ENCODE measurements at regions not wholly inside any gene's neighbourhood (a gene's known extent, or its start where the extent isn't known, plus 50 kb on each side); places are given as distances from the start of the nearest gene placed in this dataset.

DNA sequence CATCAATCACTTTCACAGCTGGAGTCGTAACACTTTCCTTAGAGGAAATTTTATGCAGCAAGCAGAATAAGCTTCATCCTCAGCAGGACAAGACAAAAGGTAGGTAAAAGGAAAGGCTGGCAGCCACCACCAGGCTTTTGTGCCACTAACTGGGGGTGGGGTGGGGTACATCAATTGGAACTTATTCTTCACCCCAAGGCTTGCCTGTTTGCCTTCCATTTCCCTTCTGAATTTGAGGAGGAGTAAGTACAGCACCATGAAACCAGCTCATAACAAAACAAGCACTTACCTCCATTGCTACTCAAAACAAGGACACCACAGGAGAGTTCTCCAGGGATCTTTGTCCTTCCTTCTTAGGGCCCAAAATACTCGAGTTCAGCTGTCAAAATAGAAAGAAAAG lies 296.8 kb downstream of the ARRDC4 start:
- intact Hi-C loops (cut with micrococcal nuclease) (no loop called here), dilution Hi-C loops (cut with MboI; ENCODE audit: extremely low pct_ligation_motif_present, low sequenced_read_pairs) (no loop called here)
- Histone ChIP-seq H3K79me2 (ENCODE audit: control insufficient read depth, insufficient read depth, low read length) (no peaks in the 10 kb centered on the region), H3K27me3 (ENCODE audit: control insufficient read depth in 2 of 2, insufficient read depth in 2 of 2, low read length in 2 of 2) (no peaks in the 10 kb centered on the region), H3K9me3 (replicated peaks; ENCODE audit: control insufficient read depth, insufficient read depth, low read length) (no peaks in the 10 kb centered on the region), H3K9me1 (replicated peaks; ENCODE audit: control insufficient read depth, extremely low read depth, insufficient read depth, low read length) (no peaks in the 10 kb centered on the region), H3K9ac (replicated peaks; ENCODE audit: extremely low read depth, insufficient read depth, low read length) (no peak overlapping the region), H4K20me1 (replicated peaks; ENCODE audit: control insufficient read depth, extremely low read depth, insufficient read depth, low read length) (no peaks in the 10 kb centered on the region), H2AFZ (ENCODE audit: low read depth, low read length) (no peak overlapping the region), H3K36me3 (ENCODE audit: control insufficient read depth in 2 of 2, extremely low read depth in 1 of 2, insufficient read depth in 2 of 2, low read length in 2 of 2) (no peaks in the 10 kb centered on the region), H3K27ac (ENCODE audit: insufficient read depth, low read depth, low read length) (no peak overlapping the region), H3K4me1 (ENCODE audit: control insufficient read depth, extremely low read depth, insufficient read depth, low read length) (no peaks in the 10 kb centered on the region), H3K4me3 (replicated peaks in 1 of 3; ENCODE audit: insufficient read depth in 1 of 3, low read depth in 1 of 3, low read length in 3 of 3) (no peak overlapping the region), H3K4me2 (ENCODE audit: insufficient read depth, low read length) (no peak overlapping the region)
- no peak for TF ChIP-seq GATA2 (IDR thresholded peaks at IDR 0.05; ENCODE audit: insufficient read depth, insufficient read length, low read depth, low read length)
- TF ChIP-seq EZH2 (IDR thresholded peaks at IDR 0.05; ENCODE audit: borderline replicate concordance, low read depth, low read length, severe bottlenecking): no peak
- no peak for TF ChIP-seq POLR2A (IDR thresholded peaks at IDR 0.05; ENCODE audit: low read depth, low read length)
- TF ChIP-seq, protein P1, sequence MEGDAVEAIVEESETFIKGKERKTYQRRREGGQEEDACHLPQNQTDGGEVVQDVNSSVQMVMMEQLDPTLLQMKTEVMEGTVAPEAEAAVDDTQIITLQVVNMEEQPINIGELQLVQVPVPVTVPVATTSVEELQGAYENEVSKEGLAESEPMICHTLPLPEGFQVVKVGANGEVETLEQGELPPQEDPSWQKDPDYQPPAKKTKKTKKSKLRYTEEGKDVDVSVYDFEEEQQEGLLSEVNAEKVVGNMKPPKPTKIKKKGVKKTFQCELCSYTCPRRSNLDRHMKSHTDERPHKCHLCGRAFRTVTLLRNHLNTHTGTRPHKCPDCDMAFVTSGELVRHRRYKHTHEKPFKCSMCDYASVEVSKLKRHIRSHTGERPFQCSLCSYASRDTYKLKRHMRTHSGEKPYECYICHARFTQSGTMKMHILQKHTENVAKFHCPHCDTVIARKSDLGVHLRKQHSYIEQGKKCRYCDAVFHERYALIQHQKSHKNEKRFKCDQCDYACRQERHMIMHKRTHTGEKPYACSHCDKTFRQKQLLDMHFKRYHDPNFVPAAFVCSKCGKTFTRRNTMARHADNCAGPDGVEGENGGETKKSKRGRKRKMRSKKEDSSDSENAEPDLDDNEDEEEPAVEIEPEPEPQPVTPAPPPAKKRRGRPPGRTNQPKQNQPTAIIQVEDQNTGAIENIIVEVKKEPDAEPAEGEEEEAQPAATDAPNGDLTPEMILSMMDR (IDR thresholded peaks at IDR 0.05; ENCODE audit: extremely low read depth in 1 of 2, insufficient read depth in 1 of 2, low read depth in 1 of 2, low read length in 2 of 2): no peak
- TF ChIP-seq, protein P2, sequence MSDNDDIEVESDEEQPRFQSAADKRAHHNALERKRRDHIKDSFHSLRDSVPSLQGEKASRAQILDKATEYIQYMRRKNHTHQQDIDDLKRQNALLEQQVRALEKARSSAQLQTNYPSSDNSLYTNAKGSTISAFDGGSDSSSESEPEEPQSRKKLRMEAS (IDR thresholded peaks at IDR 0.05; ENCODE audit: insufficient read depth, insufficient read length): no peak
- no peak for TF ChIP-seq POLR2AphosphoS5 (IDR thresholded peaks at IDR 0.05; ENCODE audit: insufficient read depth, low read depth, low read length)
- TF ChIP-seq FOS (IDR thresholded peaks at IDR 0.05; ENCODE audit: borderline replicate concordance, insufficient read depth, low read length): no peak
- POLR2A ChIA-PET: no interaction called here
- CTCF ChIA-PET: no interaction called here
- no peak for DNase-seq (ENCODE audit: low read depth, low spot score)
- no TSS peak for BruUV-seq (replicated peaks)
- no peak for FAIRE-seq
